ENCODE measurements at regions not wholly inside any gene's neighbourhood (a gene's known extent, or its start where the extent isn't known, plus 50 kb on each side); places are given as distances from the start of the nearest gene placed in this dataset.
"Not testable (repeated sequence)": the region's sequence is repeated elsewhere in the genome, so short reads cannot be mapped to it uniquely, and the experiment has no call there.

DNA sequence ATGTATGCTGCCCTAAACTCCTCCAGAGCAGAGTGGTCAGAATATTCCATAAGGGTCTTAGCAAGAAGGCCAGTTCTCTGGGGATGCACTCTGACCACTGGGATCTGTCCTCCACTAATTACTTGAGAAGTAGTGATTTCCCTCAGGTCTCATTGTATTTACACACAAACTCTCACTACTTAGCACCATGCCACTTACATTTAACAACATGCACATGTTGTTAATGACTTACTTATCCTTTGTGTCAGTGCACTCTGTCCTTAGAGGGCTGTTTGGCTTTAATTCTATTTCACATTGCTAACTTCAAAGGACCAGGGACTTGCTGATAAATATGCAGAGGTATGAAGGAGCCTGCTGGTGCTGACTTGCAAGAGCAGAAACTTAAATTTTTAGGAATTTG, 1415.5 kb upstream of the ACVR2A start:
- DNase-seq, result no peak

DNA sequence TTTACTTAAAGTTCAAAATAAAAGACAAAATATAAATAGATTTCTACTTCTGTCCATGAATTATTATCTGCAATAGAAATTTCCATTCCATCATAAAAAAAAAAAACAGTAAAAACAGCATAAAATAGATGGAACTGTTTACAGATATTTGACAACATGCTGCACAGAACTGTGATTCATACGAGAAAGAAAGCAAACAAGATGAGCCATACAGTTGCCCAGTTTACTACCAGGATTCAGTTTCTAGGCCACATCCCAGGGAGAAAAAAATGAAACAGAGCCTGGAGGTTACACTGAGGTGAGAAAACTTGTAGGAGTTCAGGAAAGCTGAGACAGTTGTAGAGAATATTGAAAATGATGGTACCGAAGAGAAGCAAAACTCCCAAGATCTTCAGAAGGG, 1426.9 kb upstream of the ACVR2A start:
- DNase-seq, result no peak

DNA sequence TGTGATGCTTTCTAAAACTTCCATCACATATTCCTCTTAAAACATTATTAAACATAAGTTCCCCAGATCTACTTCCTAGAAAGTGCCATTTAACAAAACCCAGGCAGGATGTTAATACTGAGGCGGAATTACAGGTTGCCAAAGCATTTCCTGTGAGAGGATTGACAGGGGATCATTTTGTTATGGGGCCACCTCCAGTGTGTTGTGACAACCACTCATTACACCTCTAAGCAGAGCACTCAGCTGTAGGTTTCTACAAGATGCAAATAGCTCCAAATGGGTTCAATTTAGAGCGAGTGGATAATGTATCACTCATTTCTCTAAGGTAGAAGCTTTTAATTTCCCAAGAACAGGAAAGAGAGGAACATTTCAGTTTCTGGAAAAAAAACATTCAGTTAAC, 1429.5 kb upstream of the ACVR2A start:
- DNase-seq, result no peak

DNA sequence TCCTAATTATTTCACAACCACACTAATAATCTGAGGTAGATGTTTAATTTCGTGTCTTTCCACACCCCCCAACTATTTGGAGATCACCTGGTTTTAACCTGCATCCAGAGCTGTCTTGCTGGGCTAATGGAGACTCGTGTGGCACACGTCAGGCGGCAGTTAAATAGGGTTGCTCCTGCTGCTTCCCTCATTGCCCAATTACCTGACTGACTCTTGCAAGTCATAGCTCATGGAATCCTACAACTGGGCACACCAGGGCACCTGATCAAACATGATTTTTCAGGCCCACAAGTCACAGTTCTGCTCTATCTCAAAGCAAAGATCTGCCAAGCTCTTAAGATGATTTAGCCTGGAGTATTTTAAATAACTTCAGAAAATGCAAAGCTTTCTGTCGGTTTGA, 1430.4 kb upstream of the ACVR2A start:
- no peak for DNase-seq

DNA sequence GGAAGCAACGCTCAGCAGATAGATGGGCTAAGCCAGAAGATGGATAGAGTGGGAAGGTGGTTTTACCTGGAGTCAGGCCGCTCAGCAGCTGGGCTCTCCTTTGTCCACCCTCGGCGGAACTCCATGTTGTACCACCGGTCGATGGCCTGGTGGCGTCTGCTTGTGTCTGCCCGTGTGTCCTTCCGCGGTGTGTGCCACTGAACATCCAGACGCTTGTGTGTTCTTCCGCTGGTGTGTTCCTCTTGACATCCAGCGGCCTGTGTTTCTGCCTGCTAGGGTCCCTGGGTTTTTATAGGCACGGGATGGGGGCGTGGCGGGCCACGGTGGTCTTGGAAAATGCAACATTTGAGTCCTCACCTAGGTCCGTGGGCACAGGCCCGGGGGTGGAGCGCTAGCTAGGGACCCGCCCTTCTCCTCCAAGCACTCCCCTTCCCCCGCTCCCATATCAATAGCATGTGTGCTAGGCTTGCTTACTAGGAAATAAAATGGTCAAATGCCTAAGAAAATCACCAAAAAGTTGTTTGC, 1431.7 kb upstream of the ACVR2A start:
- no peak for DNase-seq

DNA sequence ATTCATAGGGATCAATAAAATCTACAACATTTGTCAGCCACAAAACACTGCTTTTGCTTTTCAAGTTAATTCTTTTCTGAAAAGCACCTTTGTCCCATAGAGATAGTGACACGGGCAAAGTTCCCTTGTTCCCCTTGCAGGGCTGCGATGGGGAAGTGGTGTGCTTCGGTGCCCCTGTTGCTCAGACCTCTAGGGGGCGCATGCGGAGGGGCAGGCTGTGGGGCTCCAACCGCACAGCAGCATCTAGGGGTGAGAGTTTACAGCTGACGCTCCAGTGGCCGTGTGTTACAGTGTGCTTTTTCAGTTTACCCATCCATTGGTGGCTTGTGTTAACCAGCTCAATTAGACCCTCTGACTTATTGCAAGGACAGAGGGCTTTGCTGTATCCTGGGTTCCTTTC, 1432.2 kb upstream of the ACVR2A start:
- DNase-seq, result no peak

DNA sequence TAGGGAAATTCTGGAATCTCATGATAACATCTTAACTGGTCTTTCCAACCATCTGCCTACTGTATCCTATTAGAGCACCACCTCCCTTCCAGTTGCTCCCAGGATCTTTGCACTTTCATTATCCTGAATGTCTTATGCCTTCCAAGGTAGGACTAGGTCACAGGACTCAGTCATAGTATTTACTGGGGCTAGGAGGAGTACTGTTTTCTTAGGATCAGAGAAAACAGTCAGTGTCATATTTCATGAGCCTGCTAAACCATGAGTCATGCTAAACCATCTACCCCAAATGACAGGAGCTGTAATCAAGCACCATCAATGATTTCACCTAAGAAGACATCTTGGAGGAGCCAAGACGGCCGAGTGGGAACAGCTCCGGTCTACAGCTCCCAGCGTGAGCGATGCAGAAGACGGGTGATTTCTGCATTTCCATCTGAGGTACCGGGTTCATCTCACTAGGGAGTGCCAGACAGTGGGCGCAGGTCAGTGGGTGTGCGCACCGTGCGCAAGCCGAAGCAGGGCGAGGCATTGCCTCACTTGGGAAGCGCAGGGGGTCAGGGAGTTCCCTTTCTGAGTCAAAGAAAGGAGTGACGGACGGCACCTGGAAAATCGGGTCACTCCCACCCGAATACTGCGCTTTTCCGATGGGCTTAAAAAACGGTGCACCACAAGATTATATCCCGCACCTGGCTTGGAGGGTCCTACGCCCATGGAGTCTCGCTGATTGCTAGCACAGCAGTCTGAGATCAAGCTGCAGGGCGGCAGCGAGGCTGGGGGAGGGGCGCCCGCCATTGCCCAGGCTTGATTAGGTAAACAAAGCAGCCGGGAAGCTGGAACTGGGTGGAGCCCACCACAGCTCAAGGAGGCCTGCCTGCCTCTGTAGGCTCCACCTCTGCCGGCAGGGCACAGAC, 1439.2 kb upstream of the ACVR2A start:
- not testable (repeated sequence) for DNase-seq

DNA sequence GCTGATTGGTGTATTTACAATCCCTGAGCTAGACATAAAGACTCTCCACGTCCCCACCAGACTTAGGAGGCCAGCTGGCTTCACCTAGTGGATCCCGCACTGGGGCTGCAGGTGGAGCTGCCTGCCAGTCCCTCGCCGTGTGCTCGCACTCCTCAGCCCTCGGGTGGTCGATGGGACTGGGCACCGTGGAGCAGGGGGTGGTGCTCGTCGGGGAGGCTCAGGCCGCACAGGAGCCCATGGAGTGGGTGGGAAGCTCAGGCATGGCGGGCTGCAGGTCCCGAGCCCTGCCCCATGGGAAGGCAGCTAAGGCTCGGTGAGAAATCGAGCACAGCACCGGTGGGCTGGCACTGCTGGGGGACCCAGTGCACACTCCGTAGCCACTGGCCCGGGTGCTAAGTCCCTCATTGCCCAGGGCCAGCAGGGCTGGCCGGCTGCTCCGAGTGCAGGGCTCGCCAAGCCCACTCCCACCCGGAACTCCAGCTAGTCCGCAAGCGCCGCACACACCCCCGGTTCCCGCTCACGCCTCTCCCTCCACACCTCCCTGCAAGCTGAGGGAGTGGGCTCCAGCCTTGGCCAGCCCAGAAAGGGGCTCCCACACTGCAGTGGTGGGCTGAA, 1441.2 kb upstream of the ACVR2A start:
- DNase-seq, result not testable (repeated sequence)

DNA sequence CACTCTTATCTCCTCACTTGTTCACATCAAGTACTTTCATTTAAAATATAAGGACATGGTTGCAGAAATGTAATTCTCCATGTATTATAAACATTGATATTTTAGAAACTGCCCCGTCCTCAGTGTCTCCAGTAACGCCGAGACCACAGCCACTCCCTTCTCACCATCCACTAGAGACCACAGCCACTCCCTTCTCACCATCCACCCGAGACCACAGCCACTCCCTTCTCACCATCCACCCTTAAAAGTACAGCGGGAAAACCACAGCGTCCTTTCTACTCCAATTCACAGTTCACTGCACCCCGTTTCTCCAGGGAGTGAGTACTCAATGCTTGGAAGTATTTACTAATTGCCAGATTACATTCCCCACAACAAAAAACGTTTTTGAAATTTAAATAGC, 1452.2 kb upstream of the ACVR2A start:
- no peak for DNase-seq

DNA sequence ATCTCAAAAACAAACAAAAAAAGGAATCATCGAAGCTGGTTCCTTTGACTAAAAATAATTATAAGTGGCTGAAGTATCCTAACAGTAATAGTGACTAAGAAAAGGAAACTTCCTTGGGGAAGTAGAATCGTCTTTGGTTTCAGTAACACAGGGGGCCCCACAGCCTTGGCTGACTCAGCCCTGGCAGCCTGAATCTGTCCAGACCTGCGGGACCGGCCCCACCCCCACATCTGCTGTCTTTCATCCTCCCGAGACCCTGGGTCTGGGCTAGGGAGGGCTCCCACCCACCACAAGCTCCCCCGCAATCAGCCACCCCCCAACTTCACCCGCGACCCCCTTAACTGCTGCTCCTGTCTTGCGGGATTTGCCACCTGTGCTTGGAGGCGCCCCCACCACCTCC, 1452.6 kb upstream of the ACVR2A start:
- no peak for DNase-seq

DNA sequence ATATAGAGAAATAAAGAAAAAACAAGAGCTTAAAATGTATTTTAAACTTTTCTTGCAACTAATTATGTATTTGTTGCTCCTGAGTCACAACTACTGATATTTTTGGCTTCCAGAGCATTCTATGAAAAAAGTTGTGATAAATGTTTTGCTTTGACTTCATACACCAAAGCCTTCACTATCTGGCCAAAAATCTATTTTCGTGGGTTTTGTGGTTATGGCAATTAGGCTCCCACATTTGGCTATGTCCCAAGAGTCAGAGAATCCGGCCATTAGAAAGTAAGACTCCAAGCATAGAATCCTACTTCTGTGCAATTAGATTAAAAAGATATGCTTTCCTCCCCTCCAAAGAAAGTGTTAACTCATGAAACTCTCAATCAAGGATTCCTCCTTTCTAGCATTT, 1456.1 kb upstream of the ACVR2A start:
- no peak for DNase-seq

DNA sequence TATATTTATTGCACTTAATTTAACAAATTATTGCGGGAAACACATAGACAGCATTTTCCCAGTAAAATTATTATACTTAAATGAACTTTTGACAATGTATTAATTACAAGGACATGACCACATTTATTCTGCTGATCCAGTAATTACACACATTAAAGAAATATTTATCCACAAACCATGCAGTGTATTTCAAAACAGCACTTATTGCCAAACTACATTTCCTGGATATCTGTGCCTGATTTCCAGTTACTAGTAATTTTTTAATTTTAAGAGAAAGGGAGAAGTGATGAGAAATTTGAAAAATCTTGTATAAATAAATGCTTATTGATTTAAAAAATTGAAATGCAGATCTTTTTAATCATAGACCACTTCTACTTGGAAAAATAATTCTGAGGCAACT, 1458.7 kb upstream of the ACVR2A start:
- DNase-seq, result no peak

DNA sequence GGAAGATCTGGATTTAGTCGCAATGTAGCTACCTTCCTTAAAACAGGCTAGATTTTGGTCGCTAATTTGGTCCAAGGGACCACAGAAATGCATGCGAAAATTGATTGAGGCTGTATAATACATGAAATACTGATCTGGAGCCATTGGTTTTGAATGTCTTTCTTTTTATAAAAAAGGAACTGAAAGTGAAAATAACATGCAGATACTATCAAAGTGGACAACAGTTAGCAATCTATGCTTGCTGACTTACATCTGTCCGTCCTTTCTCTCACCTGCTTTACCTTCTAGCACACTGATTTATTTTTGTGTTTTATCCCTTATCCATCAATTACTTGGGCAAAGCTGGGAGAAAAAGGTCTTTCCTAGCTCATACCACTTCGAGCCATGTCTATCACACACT, 1459.8 kb upstream of the ACVR2A start:
- no peak for DNase-seq

DNA sequence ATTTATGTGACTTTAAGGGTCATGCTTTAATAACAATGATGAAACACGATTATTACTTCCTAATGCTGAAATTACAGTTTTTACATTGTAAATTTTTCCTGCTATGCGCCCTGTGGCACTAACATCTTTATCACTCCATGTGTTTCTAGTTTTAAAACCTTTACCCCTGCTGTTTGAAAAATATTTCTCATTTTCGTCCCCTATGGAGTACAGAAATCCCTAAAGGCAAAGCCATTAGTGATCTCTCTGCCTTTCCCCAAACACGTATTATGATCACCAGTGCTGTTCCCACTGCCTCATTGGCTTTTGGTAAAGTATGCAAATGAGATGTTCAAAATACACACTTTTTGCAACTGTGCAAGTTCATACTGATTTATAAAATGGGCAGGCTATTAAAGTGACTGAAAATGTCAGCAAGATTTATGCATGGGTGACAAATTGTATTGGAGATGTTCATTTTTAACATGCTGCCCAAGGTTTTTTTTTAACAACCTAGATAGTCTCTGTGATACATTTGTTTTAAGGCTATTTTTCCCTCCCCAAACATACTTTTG, 1468.2 kb upstream of the ACVR2A start:
- no peak for DNase-seq

DNA sequence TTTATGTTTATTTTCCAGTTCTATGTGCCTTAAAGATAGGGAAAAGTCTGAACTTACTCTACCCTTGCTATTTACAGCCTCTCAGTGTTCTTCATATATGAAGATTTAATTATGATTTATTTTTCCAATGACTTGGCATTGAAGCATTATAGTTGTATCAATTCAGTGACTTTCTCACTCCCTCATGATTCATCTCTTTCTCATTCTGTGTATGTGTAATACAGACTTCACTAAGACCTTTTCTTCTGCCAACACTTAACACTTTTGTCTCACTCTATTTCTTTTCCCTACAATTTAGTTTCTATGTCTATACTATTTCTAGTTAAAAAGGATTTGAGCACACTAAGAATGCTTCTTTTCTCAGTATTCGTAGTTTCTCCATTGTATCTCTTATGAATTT, 1470.3 kb upstream of the ACVR2A start:
- no peak for DNase-seq

DNA sequence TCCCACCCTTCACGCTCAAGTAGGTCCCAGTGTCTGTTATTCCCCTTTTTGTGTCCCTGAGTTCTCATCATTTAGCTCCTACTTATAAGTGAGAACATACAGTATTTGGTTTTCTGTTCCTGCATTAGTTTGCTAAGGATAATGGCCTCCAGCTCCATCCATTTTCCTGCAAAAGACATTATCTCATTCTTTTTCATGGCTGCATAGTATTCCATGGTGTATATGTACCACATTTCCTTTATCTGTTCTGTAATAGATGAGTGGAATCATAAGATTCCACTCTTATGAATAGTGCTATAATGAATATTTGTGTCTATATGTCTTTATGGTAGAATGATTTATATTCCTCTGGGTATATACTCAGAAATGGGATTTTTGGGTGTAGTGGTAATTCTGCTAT, 1473.5 kb upstream of the ACVR2A start:
- DNase-seq, result not testable (repeated sequence)

DNA sequence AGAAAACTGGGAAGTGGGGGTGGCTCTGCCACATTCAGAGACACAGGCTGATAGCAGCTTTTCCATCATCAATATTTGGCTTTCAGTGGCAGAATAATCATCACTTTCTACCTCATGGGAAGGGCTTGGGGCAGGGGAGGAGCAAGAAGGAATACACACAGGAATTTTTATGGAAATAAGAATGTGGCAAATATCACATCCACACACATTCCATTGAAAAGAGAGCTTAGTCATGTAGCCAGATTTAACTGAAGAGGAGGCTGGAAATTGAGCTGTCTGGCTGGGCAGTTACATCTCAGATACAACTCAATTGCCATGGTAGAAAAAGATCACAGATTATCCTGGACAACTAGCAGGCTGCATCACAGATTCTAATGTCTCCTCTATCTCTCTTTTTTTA, 1474.0 kb upstream of the ACVR2A start:
- no peak for DNase-seq

DNA sequence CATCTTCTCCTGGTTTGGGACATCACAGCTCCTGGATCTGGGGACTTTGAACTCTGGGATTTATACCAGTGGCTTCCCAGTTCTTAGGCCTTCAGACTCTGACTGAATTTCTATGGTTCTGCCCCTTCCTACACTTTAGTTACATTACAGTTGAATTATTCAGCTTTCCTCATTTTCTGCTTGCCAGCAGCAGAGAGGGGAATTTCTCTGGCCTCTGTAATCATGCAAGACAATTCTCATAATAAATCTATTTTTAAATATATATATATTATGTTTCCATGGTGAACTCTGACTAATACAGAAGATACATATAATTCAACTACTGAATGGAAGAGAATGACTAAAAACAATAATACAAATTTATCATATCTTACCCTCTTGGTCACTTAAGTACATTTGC, 1478.6 kb upstream of the ACVR2A start:
- no peak for DNase-seq

DNA sequence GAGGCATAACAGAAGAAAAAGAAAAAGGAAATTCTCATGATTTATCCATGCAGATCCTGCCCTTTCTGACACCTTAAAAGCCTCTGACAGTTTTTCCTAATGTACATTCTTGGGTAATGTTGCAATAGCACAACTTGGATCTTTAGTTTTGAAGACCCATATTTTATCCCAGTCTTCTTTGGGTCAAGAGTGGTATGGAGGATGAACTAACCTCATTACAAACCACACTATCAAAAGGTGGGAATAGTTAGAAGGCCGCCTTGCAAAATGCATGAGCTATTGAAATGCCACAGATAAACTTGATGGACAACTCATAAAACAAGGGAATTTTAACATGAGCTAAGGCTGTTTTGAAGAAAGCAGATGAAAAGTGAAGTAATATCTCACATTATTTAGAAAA, 1479.8 kb upstream of the ACVR2A start:
- no peak for DNase-seq

DNA sequence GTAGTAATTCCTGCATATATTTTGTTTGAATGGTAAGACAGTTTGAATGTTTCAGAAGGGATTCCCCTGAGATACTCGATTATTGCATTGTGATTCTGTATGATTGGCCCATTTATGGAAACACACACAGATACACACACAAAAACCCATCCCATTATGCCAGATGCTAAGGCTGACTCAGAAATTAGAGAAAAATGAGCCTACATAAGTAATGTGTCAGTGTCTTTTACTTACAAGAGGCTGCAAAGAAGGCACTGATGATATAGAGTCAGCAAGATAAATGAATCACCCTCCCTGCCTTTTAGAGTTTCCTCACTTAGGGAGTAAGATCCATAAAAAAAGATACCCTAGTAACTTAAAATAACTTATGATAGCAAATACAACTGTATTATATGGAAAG, 1481.1 kb upstream of the ACVR2A start:
- no peak for DNase-seq

DNA sequence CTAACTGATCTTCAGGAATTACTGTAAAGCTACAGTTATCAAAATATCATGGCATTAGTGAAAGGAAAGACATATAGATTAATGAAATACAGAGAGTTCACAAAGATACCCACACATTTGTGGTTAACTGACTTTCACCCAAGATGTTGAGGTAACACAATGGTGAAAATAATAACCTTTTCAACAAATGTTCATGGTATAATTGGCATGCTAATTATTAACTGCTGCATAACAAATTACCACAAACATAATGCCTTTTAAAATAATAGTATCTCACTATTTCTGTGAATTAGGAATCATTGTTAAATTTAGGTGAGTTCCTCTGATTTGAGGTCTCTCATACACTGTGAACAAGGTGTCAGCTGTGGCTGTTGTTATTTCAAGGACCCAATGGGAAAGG, 1493.1 kb upstream of the ACVR2A start:
- DNase-seq, result no peak

DNA sequence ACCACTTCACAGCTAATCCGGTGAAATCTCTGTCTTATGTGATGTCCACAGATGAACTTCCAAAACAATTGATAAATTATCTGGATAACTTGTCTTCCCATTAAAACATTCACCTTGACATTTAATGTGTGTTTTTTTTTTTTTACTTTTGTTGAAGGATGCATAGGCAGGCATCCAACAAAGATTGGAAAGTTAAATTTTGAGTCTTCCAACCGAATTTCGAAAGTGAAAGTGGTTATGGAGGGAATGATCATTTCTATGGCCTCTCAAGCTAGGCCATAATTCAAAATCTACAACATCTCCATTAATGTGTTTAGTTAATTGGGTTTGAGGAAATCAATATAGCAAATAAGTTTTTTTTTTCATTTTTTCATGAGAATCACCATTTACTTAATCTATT, 1495.5 kb upstream of the ACVR2A start:
- DNase-seq, result no peak

DNA sequence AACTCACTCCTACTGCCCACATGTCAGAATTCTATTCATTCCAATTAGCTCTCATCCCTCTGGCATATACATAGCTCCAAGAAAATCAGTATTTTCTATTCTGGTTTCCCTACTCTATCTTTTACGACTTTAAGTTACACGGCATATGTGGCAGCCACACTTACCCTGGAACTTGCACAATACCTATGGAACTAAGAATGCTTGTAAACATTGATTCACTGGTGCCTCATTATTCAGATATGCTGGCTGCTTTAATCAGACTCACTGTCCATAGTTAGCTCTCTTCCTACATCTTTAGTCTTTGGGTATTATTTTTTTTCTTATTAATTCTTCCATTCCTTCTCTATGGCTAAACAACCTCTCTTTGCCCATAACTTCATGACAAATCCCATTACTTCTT, 1519.9 kb upstream of the ACVR2A start:
- DNase-seq, result no peak

DNA sequence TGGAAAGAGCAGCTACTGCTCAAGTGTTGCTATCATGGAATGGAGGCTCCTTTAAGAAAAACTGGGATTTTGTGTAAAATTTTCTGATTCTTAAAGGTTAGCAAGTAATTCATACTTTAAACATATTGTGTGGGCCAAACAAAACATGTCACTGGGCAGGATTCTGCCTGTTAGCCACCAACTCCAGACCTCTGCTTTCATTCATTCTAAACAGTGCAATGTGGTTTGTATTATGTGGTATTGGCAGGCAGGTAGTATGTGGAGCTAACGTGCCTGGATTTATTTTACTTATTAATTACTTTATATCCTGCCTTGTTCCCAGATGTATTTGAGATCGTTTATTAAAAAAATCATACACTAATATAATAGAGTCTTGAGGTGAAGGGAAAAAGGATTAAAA, 1521.3 kb upstream of the ACVR2A start:
- no peak for DNase-seq

Measured in NCI-H524 treated with DMSO at 0.1 percent for 48 hours (cell line).